Lower leg skin (tissue), 4 donors: ENCODE measurements at regions not wholly inside any gene's neighbourhood (a gene's known extent, or its start where the extent isn't known, plus 50 kb on each side); places are given as distances from the start of the nearest gene placed in this dataset.

ENCODE experiments used
- DNase-seq, 2 donors: peaks; one replicate each; pipeline ENCODE4 v3.0.0-alpha.2; 2019; ENCODE audit warnings: low spot score in 2 of 2
- H3K4me3 ChIP-seq: fragments of 200-600 bp; sonication (generic); 2 replicates; pipeline ENCODE4 v1.5.1; 2017; ENCODE audit warnings: mild to moderate bottlenecking, low read depth; ENCODE audit not compliant: poor library complexity, severe bottlenecking
- CTCF ChIP-seq, 3 donors: fragments of 450-650 bp; IDR thresholded peaks; one replicate each; pipeline ENCODE4 v1.5.1; 2016; ENCODE audit warnings: antibody characterized with exemption in 3 of 3, mild to moderate bottlenecking in 3 of 3, moderate library complexity in 2 of 3
- POLR2A ChIP-seq, 2 donors: fragments of 450-650 bp; IDR thresholded peaks; one replicate each; pipeline ENCODE4 v1.6.1; 2016 to 2017; ENCODE audit warnings: antibody characterized with exemption in 2 of 2, mild to moderate bottlenecking in 1 of 2, moderate library complexity in 1 of 2
- WGBS, 2 donors: methylation state at CpG; one replicate each; pipeline ENCODE4 v1.1.5; 2018; 5-methylcytosine and 5-hydroxymethylcytosine counted together
- intact Hi-C: fragments of 100-400 bp; cut with DNase I; formaldehyde crosslinking; loops from one replicate; pipeline ENCODE4 v1.15.0; 2023; ENCODE audit warnings: low total_unique reads

DNA sequence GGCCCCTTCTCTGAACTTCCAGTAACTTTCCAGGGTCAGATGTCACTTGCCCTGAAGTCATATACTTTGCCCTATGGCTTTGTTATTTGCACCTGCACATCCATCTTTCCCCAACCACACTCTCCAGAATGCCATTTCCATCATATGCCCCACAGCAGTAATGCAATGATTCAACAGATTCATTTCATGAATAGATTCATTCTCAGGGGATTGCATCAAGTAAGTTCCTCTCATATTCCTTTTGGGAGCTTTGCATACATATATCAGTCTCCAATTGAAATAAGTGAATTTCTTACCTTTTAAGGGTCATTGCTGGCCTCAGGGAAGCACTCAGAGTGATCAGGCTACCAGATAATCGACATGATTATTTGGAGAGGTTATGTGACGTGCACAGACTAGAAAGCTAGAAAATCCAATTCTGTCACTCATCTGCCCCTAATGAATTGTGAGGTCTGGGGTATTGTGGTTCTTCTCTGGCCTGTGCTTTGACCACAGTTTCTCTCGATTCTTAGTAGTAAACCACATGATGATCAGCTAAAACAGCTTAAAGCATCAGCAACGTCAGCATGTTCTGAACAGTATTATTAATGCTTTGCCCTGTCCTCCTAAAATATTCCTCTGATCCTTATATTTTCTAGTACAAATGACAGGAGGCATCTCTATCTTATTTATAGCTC lies 179.9 kb downstream of the ATPSCKMT start:
- no peak for DNase-seq
- no peak for TF ChIP-seq POLR2A (IDR thresholded peaks at IDR 0.05)
- no peak for TF ChIP-seq CTCF (IDR thresholded peaks at IDR 0.05)
- intact Hi-C loops = no loop called here
- 54 to 58% methylated on average over 4 of the region's 4 CpGs for WGBS, 2 donors
- no peak overlapping the region for H3K4me3 ChIP-seq

DNA sequence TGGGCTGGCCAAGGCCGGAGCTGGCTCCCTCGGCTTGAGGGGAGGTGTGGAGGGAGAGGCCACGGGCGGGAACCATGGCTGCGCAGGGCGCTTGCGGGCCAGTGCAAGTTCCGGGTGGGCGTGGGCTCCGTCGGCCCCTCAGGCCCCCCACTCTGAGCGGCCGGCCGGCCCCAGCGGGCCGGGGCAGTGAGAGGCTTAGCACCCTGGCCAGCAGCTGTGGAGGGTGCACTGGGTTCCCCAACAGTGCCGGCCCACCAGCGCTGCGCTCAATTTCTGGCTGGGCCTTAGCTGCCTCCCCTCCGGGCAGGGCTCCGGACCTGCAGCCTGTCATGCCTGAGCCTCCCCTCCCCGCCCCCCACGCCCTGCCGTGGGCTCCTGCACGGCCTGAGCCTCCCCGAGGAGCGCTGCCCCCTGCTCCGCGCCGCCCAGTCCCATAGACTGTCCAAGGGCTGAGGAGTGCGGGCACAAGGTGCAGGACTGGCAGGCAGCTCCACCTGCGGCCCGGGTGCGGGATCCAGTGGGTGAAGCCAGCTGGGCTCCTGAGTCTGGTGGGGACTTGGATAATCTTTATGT lies 184.2 kb downstream of the ATPSCKMT start:
- TF ChIP-seq CTCF (IDR thresholded peaks at IDR 0.05) (no peak), POLR2A (IDR thresholded peaks at IDR 0.05) (no peak)
- DNase-seq = peak in 1 of 2 donors; percentile 53
- H3K4me3 ChIP-seq = no peak overlapping the region
- intact Hi-C loops = no loop called here
- 98 to 100% methylated on average over 14 to 22 of the region's 34 CpGs for WGBS, 2 donors

GRCh38 chr5:10064546-10065195 lies 185.0 kb downstream of the ATPSCKMT start:
- intact Hi-C loops = no loop called here
- DNase-seq = peak in 1 of 2 donors; percentile 73
- H3K4me3 ChIP-seq = no peak overlapping the region
- TF ChIP-seq POLR2A (IDR thresholded peaks at IDR 0.05) (no peak), CTCF (IDR thresholded peaks at IDR 0.05) (no peak)
- WGBS, 2 donors = 79% methylated on average over 8 of the region's 8 CpGs

DNA sequence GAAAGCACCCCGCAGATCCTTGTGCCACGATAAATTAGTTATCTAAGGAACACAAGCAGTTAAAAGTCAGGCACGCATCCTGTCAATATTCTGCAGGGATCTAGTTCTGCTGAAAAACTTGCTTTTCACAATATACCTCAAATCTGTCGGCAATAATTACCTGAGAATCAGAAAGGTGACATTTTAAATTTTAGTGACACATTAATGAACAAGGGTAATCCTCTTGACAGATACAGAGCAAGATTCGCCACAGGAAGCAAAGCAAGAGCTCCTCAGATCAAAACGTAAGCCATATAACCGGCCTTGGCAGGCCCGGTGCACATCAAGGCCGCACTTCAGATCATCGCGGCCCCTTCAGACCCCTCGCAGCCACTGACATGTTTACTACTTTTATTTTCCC lies 185.7 kb downstream of the ATPSCKMT start:
- 68 to 78% methylated on average over 12 of the region's 12 CpGs for WGBS, 2 donors
- peak in 1 of 2 donors; percentile 7 for DNase-seq
- H3K4me3 ChIP-seq = no peak overlapping the region
- intact Hi-C loops = no loop called here
- TF ChIP-seq CTCF (IDR thresholded peaks at IDR 0.05) = no peak
- TF ChIP-seq POLR2A (IDR thresholded peaks at IDR 0.05) = no peak

DNA sequence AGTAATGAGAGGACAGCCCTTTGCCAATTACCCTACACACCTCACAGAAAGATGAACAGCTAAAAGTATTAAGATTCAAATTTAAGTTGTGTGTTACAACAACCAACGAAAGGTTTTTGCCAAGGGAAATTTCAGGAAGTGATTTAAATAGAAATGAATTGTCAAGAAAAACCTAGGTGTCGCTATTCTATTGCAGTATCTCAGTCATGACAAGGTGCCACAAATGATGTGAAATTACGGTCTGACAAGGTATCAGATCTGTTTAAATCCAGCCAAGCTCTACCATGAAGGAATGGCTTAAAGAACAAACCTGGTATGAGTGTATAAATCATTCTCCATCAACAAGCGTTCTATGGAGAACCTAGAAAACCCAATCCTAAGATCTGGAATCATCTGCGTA lies 189.7 kb downstream of the ATPSCKMT start:
- intact Hi-C loops = no loop called here

More for the DNA sequence above, 189.7 kb downstream of the ATPSCKMT start:
- H3K4me3 ChIP-seq = no peak overlapping the region
- TF ChIP-seq CTCF (IDR thresholded peaks at IDR 0.05) (no peak), POLR2A (IDR thresholded peaks at IDR 0.05) (no peak)
- WGBS, 2 donors = 70 to 71% methylated on average over 5 of the region's 5 CpGs
- DNase-seq = no peak
